Naive thymus-derived CD4-positive, alpha-beta T cell (primary cell): ENCODE measurements at regions not wholly inside any gene's neighbourhood (a gene's known extent, or its start where the extent isn't known, plus 50 kb on each side); places are given as distances from the start of the nearest gene placed in this dataset.

Source experiments
- ATAC-seq: fragments of 150-1000 bp; cut with Tn5 transposase; 2 replicates; pipeline ENCODE4 v1.10.0; 2021; ENCODE audit warnings: mild to moderate bottlenecking, moderate library complexity
- CTCF ChIA-PET: fragments of 350-600 bp; sonication (Branson Sonifier 250); formaldehyde crosslinking; loops from one replicate; lab custom pipeline; 2021; ENCODE audit warnings: antibody characterized with exemption; lab: Charles Lee
- POLR2A ChIA-PET: fragments of 350-600 bp; sonication (Branson Sonifier 250); formaldehyde crosslinking; loops from one replicate; lab custom pipeline; 2021; ENCODE audit warnings: antibody characterized with exemption, inconsistent platforms; lab: Charles Lee
- DNase-seq, 9 donors: peaks; one replicate each; pipeline versions ENCODE4 v3.0.0 to v3.0.0-alpha.2; 2020 to 2022; ENCODE audit warnings: mixed read lengths in 1 of 9
- H3K27ac ChIP-seq: one replicate; pipeline ENCODE4 v1.7.0; 2013; ENCODE audit warnings: mild to moderate bottlenecking, low read depth, low read length, moderate library complexity
- H3K27me3 ChIP-seq, 2 donors: one replicate each; pipeline ENCODE4 v1.7.0; 2013; ENCODE audit warnings: low read length in 2 of 2, mild to moderate bottlenecking in 2 of 2, moderate library complexity in 2 of 2; ENCODE audit not compliant: control insufficient read depth in 2 of 2, insufficient read depth in 2 of 2
- H3K36me3 ChIP-seq, 3 experiments: 1 replicate in 2 of 3; 2 replicates in 1 of 3; pipeline ENCODE4 v1.7.0; 2013; ENCODE audit warnings: low read length in 3 of 3, mild to moderate bottlenecking in 3 of 3, moderate library complexity in 1 of 3; ENCODE audit not compliant: insufficient read depth in 3 of 3, control insufficient read depth in 2 of 3
- H3K4me1 ChIP-seq, 2 donors: one replicate each; pipeline ENCODE4 v1.7.0; 2013; ENCODE audit warnings: low read length in 2 of 2, mild to moderate bottlenecking in 2 of 2, moderate library complexity in 1 of 2; ENCODE audit not compliant: control insufficient read depth in 2 of 2, insufficient read depth in 2 of 2
- H3K4me3 ChIP-seq: 2 replicates; pipeline ENCODE4 v1.7.0; 2013; ENCODE audit warnings: mild to moderate bottlenecking, low read length
- H3K9me3 ChIP-seq, 3 experiments: 1 replicate in 2 of 3; 2 replicates in 1 of 3; pipeline ENCODE4 v1.7.0; 2013; ENCODE audit warnings: low read length in 3 of 3; ENCODE audit not compliant: control insufficient read depth in 2 of 3
- H3K27ac Mint-ChIP-seq, 9 donors: one replicate each; pipeline ENCODE4 v1.8.0; 2020 to 2022; ENCODE audit warnings: mixed read lengths in 9 of 9, mild to moderate bottlenecking in 8 of 9, moderate library complexity in 5 of 9, inconsistent platforms in 2 of 9
- H3K27me3 Mint-ChIP-seq, 5 donors: one replicate each; pipeline ENCODE4 v1.8.0; 2021 to 2022; ENCODE audit warnings: mixed read lengths in 5 of 5, mild to moderate bottlenecking in 1 of 5
- H3K36me3 Mint-ChIP-seq, 5 donors: one replicate each; pipeline ENCODE4 v1.8.0; 2020 to 2022; ENCODE audit warnings: mixed read lengths in 5 of 5, mild to moderate bottlenecking in 3 of 5, inconsistent platforms in 1 of 5
- H3K4me1 Mint-ChIP-seq, 7 donors: one replicate each; pipeline ENCODE4 v1.8.0; 2020 to 2022; ENCODE audit warnings: mixed read lengths in 7 of 7, mild to moderate bottlenecking in 3 of 7, inconsistent platforms in 1 of 7
- H3K4me3 Mint-ChIP-seq, 10 donors: one replicate each; pipeline ENCODE4 v1.8.0; 2020 to 2022; ENCODE audit warnings: mild to moderate bottlenecking in 10 of 10, mixed read lengths in 10 of 10, moderate library complexity in 6 of 10, inconsistent platforms in 2 of 10
- H3K9me3 Mint-ChIP-seq, 11 donors: one replicate each; pipeline ENCODE4 v1.8.0; 2020 to 2022; ENCODE audit warnings: mixed read lengths in 11 of 11, mild to moderate bottlenecking in 4 of 11, inconsistent platforms in 1 of 11, moderate library complexity in 1 of 11
- intact Hi-C, 2 donors: fragments of 100-400 bp; cut with micrococcal nuclease; formaldehyde crosslinking; loops; one replicate each; pipeline ENCODE4 v1.15.1; 2023

GRCh38 chr16:86966777-86967176 lies 350.4 kb downstream of the C16orf95 start:
- Histone ChIP-seq H3K4me3 (no peak overlapping the region), H3K9me3 (no peaks in the 10 kb centered on the region), H3K36me3 (no peaks in the 10 kb centered on the region), H3K27ac (no peak overlapping the region), H3K4me1 (no peaks in the 10 kb centered on the region), H3K27me3 (no peaks in the 10 kb centered on the region)
- no peaks in the 10 kb centered on the region for H3K36me3 Mint-ChIP-seq
- ATAC-seq = no peak
- no peak for DNase-seq
- H3K27ac Mint-ChIP-seq = no peak overlapping the region
- intact Hi-C loops = no loop called here
- H3K4me1 Mint-ChIP-seq = no peaks in the 10 kb centered on the region
- POLR2A ChIA-PET = no interaction called here
- peaks cover 0 to 2% (median 0%) of the 10 kb centered on the region in 11 donors for H3K9me3 Mint-ChIP-seq
- H3K4me3 Mint-ChIP-seq = no peak overlapping the region
- peaks cover 0 to 14% (median under 1%) of the 10 kb centered on the region in 5 donors for H3K27me3 Mint-ChIP-seq
- CTCF ChIA-PET = no interaction called here

GRCh38 chr16:86968866-86969265 lies 348.3 kb downstream of the C16orf95 start:
- CTCF ChIA-PET = no interaction called here
- Histone ChIP-seq H3K4me1 (no peaks in the 10 kb centered on the region), H3K36me3 (no peaks in the 10 kb centered on the region), H3K27me3 (no peaks in the 10 kb centered on the region), H3K4me3 (no peak overlapping the region), H3K27ac (no peak overlapping the region), H3K9me3 (no peaks in the 10 kb centered on the region)
- POLR2A ChIA-PET = no interaction called here
- DNase-seq (no peak), ATAC-seq (no peak)
- H3K36me3 Mint-ChIP-seq = no peaks in the 10 kb centered on the region
- no peak overlapping the region for H3K27ac Mint-ChIP-seq
- H3K27me3 Mint-ChIP-seq = peaks cover 0 to 20% (median 6%) of the 10 kb centered on the region in 5 donors
- peaks cover 0 to 5% (median 0%) of the 10 kb centered on the region in 11 donors for H3K9me3 Mint-ChIP-seq
- no peak overlapping the region for H3K4me3 Mint-ChIP-seq
- H3K4me1 Mint-ChIP-seq = no peaks in the 10 kb centered on the region
- intact Hi-C loops = no loop called here

DNA sequence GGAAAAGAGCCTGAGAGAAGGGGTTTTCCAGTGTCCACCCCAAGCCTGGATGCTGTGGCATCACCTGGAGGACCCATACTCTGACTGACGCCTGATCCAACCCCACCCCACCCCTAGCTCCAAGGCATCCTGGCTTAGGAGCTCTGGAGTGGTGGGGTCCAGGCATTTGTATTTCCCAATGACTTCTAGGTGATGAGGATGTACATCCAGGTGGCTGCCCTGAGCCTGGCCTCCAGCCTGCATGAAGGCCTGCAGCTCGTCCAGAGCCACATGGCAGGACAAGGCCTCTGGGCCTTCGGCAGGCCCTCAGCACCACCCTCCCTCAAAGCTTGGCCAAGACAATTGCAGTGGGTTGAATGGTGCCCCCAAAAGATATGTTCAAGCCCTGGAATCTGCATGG lies 347.5 kb downstream of the C16orf95 start:
- Mint-ChIP-seq H3K4me1 (no peaks in the 10 kb centered on the region), H3K27ac (no peak overlapping the region)

DNA sequence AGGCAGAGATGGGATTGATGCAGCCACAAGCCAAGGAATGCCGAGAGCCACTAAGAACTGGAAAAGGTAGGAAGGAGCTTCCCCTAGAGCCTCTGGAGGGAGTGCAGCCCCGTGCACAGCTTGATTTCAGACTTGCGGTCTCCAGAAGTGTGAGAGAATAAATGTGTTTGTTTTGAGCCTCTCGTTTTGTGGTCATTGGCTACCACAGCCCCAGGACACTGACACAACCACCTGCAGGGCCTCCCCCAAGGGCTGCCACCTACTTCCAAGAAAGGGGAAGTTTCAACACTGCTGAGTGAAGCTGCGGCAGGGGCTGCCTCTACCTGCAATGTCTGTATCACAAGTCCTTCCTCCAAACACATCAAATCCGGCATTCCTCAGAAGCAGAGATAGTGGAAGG lies 346.9 kb downstream of the C16orf95 start:
- ATAC-seq (no peak), DNase-seq (no peak)
- Mint-ChIP-seq H3K4me3 (no peak overlapping the region), H3K36me3 (no peaks in the 10 kb centered on the region), H3K27me3 (peaks cover 0 to 27% (median 6%) of the 10 kb centered on the region in 5 donors), H3K4me1 (no peaks in the 10 kb centered on the region), H3K9me3 (peaks cover 0 to 5% (median 0%) of the 10 kb centered on the region in 11 donors), H3K27ac (no peak overlapping the region)
- intact Hi-C loops = no loop called here
- no peak overlapping the region for H3K27ac ChIP-seq
- H3K4me3 ChIP-seq = no peak overlapping the region
- ChIA-PET CTCF (no interaction called here), POLR2A (no interaction called here)
- no peaks in the 10 kb centered on the region for H3K9me3 ChIP-seq
- H3K27me3 ChIP-seq = no peaks in the 10 kb centered on the region
- H3K4me1 ChIP-seq = no peaks in the 10 kb centered on the region
- no peaks in the 10 kb centered on the region for H3K36me3 ChIP-seq

More for the DNA sequence above, 347.5 kb downstream of the C16orf95 start:
- no peak for ATAC-seq
- Histone ChIP-seq H3K4me1 (no peaks in the 10 kb centered on the region), H3K27me3 (no peaks in the 10 kb centered on the region), H3K36me3 (no peaks in the 10 kb centered on the region), H3K9me3 (no peaks in the 10 kb centered on the region), H3K4me3 (no peak overlapping the region), H3K27ac (no peak overlapping the region)
- H3K9me3 Mint-ChIP-seq = peaks cover 0 to 5% (median 0%) of the 10 kb centered on the region in 11 donors
- H3K4me3 Mint-ChIP-seq = no peak overlapping the region
- DNase-seq = no peak
- H3K36me3 Mint-ChIP-seq = no peaks in the 10 kb centered on the region
- peaks cover 0 to 27% (median 6%) of the 10 kb centered on the region in 5 donors for H3K27me3 Mint-ChIP-seq
- CTCF ChIA-PET = no interaction called here
- POLR2A ChIA-PET = no interaction called here
- intact Hi-C loops = no loop called here

- no peaks in the 10 kb centered on the region for H3K4me1 Mint-ChIP-seq
- Histone ChIP-seq H3K9me3 (no peaks in the 10 kb centered on the region), H3K27me3 (no peaks in the 10 kb centered on the region), H3K27ac (no peak overlapping the region), H3K4me1 (no peaks in the 10 kb centered on the region), H3K36me3 (no peaks in the 10 kb centered on the region), H3K4me3 (no peak overlapping the region)
- intact Hi-C loops = no loop called here
- H3K4me3 Mint-ChIP-seq = no peak overlapping the region
- H3K27me3 Mint-ChIP-seq = peaks cover 0 to 27% (median 6%) of the 10 kb centered on the region in 5 donors
- no peak for DNase-seq
- H3K36me3 Mint-ChIP-seq = no peaks in the 10 kb centered on the region
- H3K9me3 Mint-ChIP-seq = peaks cover 0 to 5% (median 0%) of the 10 kb centered on the region in 11 donors
- CTCF ChIA-PET = no interaction called here
- no peak for ATAC-seq
- no peak overlapping the region for H3K27ac Mint-ChIP-seq
- POLR2A ChIA-PET = no interaction called here
These were observed 346.5 kb downstream of the C16orf95 start for GRCh38 chr16:86970726-86971125.

DNA sequence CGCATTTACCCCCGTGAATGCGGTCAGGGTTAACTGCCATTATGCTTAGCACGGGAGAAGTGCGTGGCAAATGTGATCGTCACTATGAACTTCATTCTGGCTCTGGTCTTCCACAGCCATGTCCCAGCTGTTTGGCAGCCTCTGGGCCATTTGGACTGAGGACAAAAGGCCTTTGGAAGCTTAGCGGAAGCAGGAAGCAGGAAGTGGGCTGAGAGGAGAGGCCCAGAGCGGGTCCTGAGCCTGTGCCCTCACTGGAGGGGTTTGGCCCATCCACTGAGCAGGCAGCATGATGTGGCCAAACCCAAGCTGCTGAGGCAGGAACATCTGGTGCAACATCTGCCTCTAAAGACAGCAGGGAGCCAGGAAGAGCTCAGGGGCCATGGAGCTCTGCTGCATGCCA lies 345.9 kb downstream of the C16orf95 start:
- Mint-ChIP-seq H3K4me3 (no peak overlapping the region), H3K4me1 (no peaks in the 10 kb centered on the region), H3K9me3 (peaks cover 0 to 5% (median 0%) of the 10 kb centered on the region in 11 donors), H3K36me3 (no peaks in the 10 kb centered on the region), H3K27ac (no peak overlapping the region), H3K27me3 (peaks cover 0 to 27% (median 4%) of the 10 kb centered on the region in 5 donors)
- Histone ChIP-seq H3K27me3 (no peaks in the 10 kb centered on the region), H3K27ac (no peak overlapping the region), H3K4me1 (no peaks in the 10 kb centered on the region), H3K4me3 (no peak overlapping the region), H3K9me3 (no peaks in the 10 kb centered on the region), H3K36me3 (no peaks in the 10 kb centered on the region)
- CTCF ChIA-PET = no interaction called here
- DNase-seq (no peak), ATAC-seq (no peak)
- intact Hi-C loops = no loop called here
- POLR2A ChIA-PET = no interaction called here

DNA sequence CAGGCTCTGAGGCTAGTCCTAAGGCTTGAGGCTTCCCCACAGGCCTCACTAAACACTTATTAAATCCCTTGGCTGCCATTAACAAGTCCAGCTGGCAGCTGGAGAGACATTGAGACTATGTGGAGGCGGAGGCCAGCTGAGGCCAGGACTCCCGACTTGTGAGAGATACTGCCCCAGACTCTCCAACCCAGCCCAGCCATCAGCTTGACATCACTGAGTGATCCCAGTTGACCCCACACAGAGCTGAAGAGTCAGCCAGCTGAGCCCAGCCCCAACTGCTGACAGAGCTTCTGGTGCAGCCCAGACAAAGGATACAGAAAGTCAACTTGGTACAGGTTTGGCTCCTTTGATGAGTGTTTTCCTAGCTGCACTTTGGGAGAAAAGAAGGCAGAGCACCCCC lies 343.1 kb downstream of the C16orf95 start:
- Histone ChIP-seq H3K27me3 (no peaks in the 10 kb centered on the region), H3K4me3 (no peak overlapping the region), H3K9me3 (no peaks in the 10 kb centered on the region), H3K27ac (no peak overlapping the region), H3K4me1 (no peaks in the 10 kb centered on the region), H3K36me3 (no peaks in the 10 kb centered on the region)
- H3K4me1 Mint-ChIP-seq = no peaks in the 10 kb centered on the region
- peaks cover 0 to 5% (median 0%) of the 10 kb centered on the region in 11 donors for H3K9me3 Mint-ChIP-seq
- H3K4me3 Mint-ChIP-seq = no peak overlapping the region
- POLR2A ChIA-PET = interaction anchor here (0.7 kb wide), 1 partner anchor 158 kb away, joined by 3 read pairs; no protein-coding TSS in a partner anchor
- DNase-seq = no peak
- H3K27ac Mint-ChIP-seq = no peak overlapping the region
- CTCF ChIA-PET = no interaction called here
- intact Hi-C loops = no loop called here
- no peak for ATAC-seq
- peaks cover 0 to 33% (median 3%) of the 10 kb centered on the region in 5 donors for H3K27me3 Mint-ChIP-seq
- H3K36me3 Mint-ChIP-seq = no peaks in the 10 kb centered on the region
